Ecto neural progenitor cell (in vitro differentiated cells): ENCODE measurements at regions not wholly inside any gene's neighbourhood (a gene's known extent, or its start where the extent isn't known, plus 50 kb on each side); places are given as distances from the start of the nearest gene placed in this dataset.

ENCODE experiments used
- DNase-seq: peaks from one replicate; pipeline ENCODE4 v3.0.0-alpha.2; 2018; ENCODE audit warnings: low spot score

DNA sequence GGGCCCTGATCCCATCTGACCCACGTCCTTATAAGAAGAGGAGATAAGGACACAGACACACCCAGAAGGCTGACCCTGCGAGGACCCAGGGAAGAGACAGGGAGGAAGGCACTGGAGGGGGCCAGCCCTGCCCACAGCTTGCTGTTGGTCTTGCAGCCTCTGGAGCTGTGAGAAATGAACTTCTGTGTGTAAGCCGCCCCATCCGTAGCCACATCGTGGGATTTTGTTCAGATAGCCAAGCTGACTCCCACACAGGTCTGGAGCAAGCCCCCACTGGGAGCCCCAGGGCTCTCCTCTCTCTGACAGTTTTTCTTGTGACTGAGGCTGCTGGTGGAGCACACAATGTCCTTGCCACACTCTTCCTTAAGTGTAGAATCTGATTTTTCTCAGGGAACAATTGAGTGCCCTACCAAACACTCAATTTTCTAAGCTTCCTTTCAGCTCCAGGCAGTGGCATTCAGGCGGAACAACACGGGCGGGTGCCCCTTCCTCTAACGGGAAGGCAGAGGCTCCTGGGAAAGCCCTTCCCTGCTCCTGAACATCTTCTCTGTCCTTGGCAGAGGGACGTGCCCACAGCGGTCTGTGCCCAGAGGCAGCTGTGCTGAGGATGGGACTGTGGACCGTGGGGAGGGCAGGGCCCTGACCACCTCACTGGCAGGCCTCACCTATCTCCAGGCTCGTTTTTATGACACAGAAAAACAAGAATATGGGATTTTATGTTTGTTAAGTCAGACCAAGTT, 160.6 kb upstream of the SHH start:
- DNase-seq = no peak

- DNase-seq = no peak
These were observed 160.0 kb upstream of the SHH start for GRCh38 chr7:155972247-155972646.

GRCh38 chr7:155971180-155971770, 159.0 kb upstream of the SHH start:
- DNase-seq = no peak

DNA sequence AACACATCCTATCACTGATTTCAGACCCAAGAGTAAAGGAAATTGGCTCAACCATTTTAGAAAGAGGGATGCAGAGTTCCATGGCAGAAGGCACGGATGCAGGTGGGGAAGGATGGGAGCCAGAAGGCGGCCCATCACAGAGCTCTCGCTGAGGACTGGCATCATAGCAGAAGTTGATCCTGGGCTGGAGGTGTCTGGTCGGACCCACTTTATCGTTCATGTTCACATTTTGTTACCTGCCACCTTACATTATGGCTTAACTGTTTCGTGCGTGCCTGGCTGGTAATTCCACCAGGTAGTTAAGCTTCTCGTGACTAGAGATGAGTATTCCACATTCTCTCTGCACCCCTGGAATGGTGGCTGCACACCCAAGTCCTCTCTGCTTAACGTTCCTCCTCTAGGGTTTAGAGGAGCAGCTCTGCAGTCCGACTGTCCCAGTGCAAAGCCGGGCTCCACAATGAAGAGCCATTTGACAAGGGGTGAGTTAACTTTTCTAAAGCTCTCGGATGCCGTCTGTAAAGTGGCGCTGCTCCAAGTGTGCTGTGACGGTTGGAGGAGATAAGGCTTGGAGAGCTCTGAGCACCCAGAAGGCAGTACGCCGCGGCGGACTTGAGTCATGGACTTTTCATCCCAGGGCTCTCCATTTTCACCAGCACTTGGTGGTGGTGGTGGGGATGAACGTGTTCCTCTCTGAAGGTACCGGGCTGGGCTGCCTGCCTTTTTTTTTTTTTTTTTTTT, 157.1 kb upstream of the SHH start:
- no peak for DNase-seq

GRCh38 chr7:155965010-155965409, 152.7 kb upstream of the SHH start:
- no peak for DNase-seq

GRCh38 chr7:155964543-155964942, 152.3 kb upstream of the SHH start:
- peak; percentile 28 for DNase-seq

DNA sequence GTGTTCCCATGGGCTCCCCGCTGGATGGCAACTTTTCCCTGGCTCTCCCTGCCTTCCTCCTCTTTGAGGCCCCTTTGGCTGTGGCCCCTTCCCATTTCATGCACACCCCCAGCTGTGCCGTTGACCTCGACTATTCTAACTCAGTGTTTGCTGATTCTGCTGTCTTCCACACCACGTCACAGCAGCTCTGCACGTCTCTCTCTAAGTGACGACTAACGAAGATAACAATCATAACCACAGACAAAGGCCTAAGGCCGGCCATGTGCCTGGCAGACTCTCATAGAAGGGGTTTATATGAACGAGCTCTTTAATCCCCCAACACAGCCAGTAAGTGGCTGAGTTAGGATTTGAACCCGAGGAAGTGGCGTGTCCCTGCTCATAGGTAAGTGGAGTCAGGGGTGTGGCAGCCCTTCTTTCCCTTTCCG, 151.5 kb upstream of the SHH start:
- peak; percentile 15 for DNase-seq

- peak; percentile 21 for DNase-seq
These were observed 151.1 kb upstream of the SHH start for GRCh38 chr7:155963356-155963755.

DNA sequence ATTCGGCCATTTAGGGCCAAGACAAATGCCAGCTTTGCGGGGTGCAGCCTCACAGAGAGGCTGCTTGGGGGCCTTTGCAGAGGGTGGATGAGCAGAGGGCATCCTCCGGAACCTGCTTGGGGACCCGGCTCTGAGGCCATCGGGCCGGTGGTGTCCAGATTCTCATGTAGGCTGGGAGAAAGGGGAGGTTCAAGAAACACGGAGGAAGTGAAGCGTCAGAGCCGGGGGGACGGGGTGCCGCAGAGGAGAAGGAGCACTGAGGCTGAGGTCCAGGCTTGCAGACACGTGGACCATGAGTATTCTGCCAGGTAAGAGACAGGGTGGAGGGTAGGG, 150.7 kb upstream of the SHH start:
- DNase-seq = no peak

GRCh38 chr7:155962191-155962967, 150.1 kb upstream of the SHH start:
- DNase-seq = peak; percentile 19

DNA sequence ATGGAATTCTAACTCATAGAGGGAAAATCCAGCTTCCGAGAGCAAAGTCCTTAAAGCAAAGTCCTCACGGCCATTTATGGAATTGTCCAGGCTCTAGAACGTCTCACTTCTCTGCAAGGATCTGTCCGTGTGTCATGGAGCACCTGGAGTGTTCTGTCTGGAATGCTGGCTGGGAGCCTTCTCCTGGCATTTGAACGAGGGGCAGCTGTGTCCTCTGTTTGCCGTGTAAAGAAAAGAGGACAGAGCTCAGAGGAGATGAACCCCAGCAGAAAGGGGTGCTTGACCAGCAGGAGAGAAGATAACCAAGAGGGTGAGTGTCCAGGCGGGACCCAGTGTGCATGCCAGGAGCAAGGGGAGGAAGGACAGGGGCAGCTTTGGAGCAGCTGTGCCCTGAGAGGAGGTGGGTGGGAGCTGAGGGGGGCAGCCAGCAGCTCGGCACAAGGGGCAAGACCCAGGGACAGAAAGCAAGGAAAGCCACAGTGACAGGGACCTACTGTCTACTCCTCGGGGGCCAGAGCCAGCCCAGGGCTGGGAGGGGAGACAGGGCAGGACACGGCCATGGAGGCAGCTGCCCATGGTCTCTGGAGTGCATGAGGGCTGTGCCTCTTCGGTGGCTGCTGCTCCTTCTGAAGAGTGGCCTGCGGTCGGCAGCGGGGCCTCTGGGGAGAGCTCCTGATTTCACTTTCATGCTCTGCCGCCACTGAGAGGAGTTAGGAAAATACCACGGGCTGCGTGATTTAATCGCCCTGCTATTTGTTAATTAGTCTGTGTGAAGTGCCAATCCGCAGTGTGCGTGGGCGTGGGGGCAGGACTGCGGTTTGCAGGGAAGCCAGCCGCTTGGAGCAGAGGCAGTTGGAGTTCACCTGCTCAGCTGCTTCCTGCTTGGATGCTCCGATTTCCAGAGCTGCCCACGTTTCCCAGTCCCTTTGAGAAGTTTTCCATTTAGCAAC, 149.3 kb upstream of the SHH start:
- DNase-seq = peak; percentile 41

DNA sequence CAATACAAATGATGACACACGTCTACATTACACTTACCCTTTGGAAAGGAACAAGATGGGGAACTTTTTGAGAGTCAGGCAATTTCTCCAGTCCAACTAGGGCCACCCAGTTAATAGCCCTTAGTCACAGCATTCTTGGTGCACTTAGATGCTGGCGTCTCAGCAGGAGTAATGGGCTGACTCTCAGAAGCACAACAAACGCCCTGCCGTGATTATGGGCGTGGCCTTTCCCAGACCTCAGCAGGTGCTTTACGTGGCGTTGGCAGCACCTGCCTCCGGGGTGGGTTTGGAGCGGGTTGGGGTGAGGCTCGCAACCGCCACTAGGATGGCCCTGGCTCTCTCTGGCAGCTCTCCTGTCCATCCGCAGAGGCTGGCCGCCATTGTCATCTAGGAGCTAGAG, 147.6 kb upstream of the SHH start:
- DNase-seq = peak; percentile 27

- peak; percentile 35 for DNase-seq
These were observed 144.7 kb upstream of the SHH start for GRCh38 chr7:155956977-155957376.

DNA sequence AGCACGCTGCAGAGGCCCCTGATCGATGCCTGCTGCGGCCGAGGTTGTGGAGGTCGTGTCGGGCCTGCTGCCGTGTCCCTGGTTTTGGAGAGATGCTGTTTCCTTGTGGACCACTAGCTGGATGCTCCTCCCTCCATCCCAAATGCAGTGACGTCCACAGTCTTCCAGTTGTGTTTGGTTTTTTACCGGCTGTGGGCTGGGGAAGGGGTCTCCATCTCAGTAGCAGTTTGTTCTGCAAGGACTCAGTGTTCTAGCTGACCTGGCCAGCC, 143.0 kb upstream of the SHH start:
- peak; percentile 33 for DNase-seq

DNA sequence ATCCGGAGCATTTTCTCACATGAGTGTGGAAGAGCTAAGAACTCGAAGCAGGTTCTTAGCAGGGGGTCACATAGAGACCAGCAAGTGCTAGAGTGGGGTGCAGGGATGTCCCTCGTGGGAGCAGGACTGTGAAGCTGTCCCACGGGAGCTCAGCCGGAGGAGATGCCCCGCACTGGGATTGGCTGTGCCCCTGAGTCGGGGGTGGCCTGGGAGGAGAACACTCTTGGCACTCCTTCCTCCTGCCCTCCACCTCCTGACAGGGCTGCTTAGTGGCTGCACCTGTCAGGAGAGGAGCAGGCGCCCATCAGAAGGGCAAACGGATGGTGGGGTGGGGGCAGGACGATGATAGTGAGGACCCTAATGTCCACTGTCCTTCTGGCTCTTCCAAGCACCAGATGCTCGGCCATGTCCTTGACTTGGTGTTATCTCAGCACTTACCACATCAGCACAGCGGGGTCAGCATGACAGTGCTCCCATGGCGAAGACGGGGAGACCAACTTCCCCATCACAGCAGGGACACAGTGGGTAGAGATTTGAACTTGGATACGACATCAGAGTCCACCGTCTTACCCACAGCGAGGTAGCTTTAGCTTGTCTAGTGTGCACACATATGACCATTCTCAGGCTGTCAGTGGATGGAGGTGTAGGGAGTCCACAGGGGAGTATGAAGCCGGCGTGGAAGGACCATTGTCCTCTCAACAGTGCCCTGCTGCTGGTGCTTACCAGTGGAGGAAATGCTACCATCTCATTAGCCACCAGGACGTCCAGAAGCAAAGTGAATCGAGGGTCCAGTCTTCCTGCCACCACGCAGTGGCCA, 142.5 kb upstream of the SHH start:
- DNase-seq = peak; percentile 34

DNA sequence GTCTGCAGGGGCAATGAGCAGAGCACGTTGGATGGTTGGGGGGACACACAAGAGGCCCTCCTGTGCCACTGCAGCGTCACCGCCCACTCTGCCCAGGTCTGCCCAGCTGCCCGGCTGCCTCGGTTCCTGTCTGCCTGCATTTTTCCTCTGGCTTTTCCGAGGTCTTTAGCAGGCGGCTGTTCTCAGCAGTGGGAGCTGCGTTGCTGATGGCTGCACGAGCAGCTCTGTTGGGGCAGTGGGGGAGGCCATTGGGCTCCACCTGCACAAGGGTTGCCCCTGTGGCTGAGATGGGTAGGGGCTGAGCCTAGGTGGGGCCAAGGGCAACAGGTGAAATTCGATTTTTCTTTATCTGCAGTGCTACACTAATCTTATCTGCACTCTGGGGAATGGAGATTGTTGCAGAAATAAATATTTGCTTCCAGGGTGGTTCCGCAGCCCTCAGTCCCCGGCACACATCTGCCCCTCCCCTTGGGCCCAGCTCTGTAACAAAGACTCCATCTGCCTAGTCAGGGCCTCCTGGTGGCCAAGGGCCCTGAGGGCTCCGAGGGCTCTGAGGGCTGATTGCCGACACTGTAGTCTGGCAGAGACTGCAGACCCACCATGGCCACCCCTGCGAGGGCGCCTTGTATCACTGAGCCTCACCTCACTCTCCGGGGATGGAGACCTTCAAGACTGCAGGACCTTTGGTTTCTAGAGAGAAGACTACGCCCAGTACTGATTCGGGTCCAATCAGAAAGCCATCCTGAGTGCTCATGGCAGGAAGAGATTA, 141.7 kb upstream of the SHH start:
- DNase-seq = peak; percentile 42

DNA sequence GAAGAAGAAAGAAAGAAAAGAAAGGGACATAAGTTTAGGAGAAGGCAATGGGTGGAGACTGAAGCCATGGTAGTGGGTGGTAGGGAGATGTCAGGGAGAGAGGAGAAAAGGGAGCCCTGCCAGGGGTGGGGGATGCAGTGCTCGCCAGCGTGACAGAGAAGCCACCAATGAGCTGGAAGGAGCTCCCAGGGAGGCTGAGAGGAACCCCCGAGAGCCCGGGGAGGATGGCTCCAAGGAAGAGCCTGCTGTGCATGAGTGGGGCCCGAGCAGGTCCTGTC, 141.2 kb upstream of the SHH start:
- DNase-seq = no peak

DNA sequence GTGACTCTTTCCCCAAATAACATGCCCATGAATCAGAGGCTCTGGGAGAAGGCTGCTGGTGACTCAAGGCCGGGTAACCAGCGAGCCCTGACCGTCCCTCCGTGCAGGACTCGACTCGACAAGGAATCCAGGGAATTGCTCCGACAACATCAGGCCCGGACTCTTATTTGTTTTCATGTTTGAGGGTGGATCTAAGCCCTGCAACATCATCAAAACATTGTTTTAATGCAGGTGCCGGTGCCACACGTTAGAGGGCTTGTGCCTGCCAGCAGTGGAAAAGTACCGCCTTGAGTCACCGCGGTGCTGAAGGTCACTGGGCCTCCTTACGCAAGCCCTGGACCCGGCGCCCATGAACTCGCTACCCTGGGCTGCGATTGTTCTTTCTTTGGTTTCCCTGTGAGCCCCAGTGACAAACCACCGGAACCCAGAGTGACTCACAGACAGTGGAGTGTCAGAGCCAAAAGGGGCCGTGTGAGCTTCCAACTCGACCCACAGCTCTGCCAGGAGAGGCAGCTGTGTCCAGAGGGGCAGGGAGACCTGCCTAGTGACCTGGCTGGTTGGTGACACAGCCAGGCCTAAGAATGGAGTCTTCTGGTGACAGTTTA, 139.4 kb upstream of the SHH start:
- DNase-seq = peak; percentile 22

DNA sequence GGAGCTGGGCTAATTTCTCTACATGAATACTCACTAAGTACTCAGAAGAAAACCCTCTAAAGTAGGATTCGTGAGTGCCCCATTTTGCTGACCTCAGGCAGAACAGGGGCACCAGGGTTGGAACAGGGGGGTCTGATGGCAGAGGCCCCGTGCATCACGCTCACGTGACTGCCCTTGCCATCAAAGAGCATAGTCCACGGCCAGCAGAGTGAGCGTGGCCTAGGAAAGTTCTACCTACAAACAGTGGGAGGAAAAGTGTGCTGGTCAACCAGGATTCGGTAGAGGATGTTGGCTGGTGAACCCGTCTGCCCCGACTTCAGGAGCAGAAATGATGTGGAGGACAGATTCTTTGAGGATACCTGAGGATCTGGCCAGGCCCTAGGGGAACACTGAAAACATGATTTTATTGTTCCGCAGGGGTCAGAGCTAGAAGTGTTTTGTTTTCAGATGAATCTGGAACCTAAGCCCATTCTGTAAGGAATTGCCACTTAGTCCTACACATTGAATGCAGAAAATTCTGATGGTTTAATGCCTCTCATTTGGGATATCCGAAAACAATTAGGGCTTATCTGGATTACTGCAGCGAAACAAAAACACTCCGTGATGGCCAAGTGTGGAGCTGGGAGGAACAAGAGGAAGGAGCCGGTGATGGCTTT, 138.8 kb upstream of the SHH start:
- DNase-seq = peak; percentile 15
